ENCODE measurements at regions not wholly inside any gene's neighbourhood (a gene's known extent, or its start where the extent isn't known, plus 50 kb on each side); places are given as distances from the start of the nearest gene placed in this dataset.

DNA sequence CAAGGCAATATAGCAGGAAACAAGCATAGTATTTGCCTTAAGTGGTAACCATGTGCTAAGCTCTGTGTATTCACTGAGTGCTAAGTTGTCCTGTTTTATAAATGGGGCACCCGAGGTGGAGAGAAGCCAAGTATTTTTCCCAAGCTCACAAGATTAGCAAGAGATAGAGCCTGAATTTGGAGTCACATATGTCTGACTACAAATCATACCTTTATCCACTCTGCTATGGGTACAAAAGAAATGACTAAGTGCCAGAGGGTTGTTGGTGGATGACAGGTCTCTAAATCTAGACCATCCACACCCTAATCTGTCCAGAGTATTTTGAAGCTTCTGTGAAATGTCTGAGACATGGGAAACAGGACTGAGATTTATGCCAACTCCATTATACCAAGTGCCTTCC, 182.1 kb upstream of the SEL1L start:
- Histone ChIP-seq H3K79me2 (ENCODE audit: insufficient read depth, low read depth) (no peaks in the 10 kb centered on the region), H3K4me3 (IDR thresholded peaks at IDR 0.05; ENCODE audit: insufficient read depth, low read depth, low read length) (no peak overlapping the region), H3K4me2 (no peak overlapping the region), H3K27ac (no peak overlapping the region), H2AFZ (ENCODE audit: low read depth) (no peak overlapping the region), H3K9ac (no peak overlapping the region), H3K36me3 (ENCODE audit: insufficient read depth) (no peaks in the 10 kb centered on the region), H3K27me3 (ENCODE audit: insufficient read depth, low read depth) (no peaks in the 10 kb centered on the region), H4K20me1 (ENCODE audit: insufficient read depth) (no peaks in the 10 kb centered on the region), H3K4me1 (ENCODE audit: low read depth, poor library complexity, severe bottlenecking) (no peaks in the 10 kb centered on the region)
- TF ChIP-seq, protein P1, sequence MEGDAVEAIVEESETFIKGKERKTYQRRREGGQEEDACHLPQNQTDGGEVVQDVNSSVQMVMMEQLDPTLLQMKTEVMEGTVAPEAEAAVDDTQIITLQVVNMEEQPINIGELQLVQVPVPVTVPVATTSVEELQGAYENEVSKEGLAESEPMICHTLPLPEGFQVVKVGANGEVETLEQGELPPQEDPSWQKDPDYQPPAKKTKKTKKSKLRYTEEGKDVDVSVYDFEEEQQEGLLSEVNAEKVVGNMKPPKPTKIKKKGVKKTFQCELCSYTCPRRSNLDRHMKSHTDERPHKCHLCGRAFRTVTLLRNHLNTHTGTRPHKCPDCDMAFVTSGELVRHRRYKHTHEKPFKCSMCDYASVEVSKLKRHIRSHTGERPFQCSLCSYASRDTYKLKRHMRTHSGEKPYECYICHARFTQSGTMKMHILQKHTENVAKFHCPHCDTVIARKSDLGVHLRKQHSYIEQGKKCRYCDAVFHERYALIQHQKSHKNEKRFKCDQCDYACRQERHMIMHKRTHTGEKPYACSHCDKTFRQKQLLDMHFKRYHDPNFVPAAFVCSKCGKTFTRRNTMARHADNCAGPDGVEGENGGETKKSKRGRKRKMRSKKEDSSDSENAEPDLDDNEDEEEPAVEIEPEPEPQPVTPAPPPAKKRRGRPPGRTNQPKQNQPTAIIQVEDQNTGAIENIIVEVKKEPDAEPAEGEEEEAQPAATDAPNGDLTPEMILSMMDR (conservative IDR thresholded peaks at IDR 0.05; ENCODE audit: low read depth, low read length): no peak

DNA sequence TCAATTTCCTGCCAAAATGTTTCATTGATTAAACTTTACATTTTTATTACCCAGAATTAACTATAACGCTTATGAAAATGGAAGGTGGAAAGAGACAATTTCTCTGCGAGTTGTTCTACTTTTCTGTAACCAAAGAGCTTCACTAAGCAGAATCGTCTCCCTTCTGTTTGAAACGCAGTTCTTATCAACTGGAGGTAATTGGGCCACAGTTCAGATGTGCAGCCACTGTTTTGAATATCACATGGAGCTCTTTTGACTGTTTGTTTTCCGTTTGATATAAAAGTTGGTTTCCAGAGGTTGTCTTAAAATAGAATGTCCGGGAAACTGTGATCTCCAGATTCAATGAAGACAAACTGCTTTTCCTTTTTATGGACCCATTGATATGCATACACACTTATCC, 183.3 kb upstream of the SEL1L start:
- H3K79me2 ChIP-seq (ENCODE audit: insufficient read depth, low read depth): no peaks in the 10 kb centered on the region
- H3K36me3 ChIP-seq (ENCODE audit: insufficient read depth): no peaks in the 10 kb centered on the region
- TF ChIP-seq, protein P1 (conservative IDR thresholded peaks at IDR 0.05; ENCODE audit: low read depth, low read length): no peak
- H3K4me2 ChIP-seq: no peak overlapping the region
- no peaks in the 10 kb centered on the region for H3K4me1 ChIP-seq (ENCODE audit: low read depth, poor library complexity, severe bottlenecking)
- no peaks in the 10 kb centered on the region for H4K20me1 ChIP-seq (ENCODE audit: insufficient read depth)
- no peak overlapping the region for H3K27ac ChIP-seq
- no peak overlapping the region for H3K4me3 ChIP-seq (IDR thresholded peaks at IDR 0.05; ENCODE audit: insufficient read depth, low read depth, low read length)
- no peak overlapping the region for H3K9ac ChIP-seq
- H3K27me3 ChIP-seq (ENCODE audit: insufficient read depth, low read depth): no peaks in the 10 kb centered on the region
- no peak overlapping the region for H2AFZ ChIP-seq (ENCODE audit: low read depth)

DNA sequence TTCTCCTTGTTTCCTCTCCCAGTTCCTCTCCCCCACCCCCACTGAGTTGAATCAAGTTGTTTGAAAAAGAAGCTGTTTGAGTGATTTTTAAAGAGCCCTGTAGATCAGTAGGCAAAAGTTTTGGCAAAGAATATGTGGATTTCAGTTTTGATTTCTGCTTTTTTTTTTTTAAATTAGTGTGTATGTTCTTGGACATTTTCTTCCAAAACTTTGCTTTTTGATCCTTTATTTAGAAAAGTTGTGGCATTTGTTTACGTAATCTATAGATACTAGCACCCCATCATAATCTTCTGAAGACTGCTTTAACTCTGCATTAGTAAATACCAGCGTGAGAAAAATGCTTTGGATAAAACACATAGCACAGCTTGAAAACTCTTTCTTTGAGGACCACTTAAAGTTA, 190.3 kb upstream of the SEL1L start:
- Histone ChIP-seq H3K4me1 (ENCODE audit: low read depth, poor library complexity, severe bottlenecking) (no peaks in the 10 kb centered on the region), H4K20me1 (ENCODE audit: insufficient read depth) (no peaks in the 10 kb centered on the region), H3K27ac (no peak overlapping the region), H3K36me3 (ENCODE audit: insufficient read depth) (no peaks in the 10 kb centered on the region), H3K27me3 (ENCODE audit: insufficient read depth, low read depth) (no peaks in the 10 kb centered on the region), H2AFZ (ENCODE audit: low read depth) (no peak overlapping the region), H3K9ac (no peak overlapping the region), H3K79me2 (ENCODE audit: insufficient read depth, low read depth) (no peaks in the 10 kb centered on the region), H3K4me2 (no peak overlapping the region), H3K4me3 (IDR thresholded peaks at IDR 0.05; ENCODE audit: insufficient read depth, low read depth, low read length) (no peak overlapping the region)
- TF ChIP-seq, protein P1 (conservative IDR thresholded peaks at IDR 0.05; ENCODE audit: low read depth, low read length): no peak

DNA sequence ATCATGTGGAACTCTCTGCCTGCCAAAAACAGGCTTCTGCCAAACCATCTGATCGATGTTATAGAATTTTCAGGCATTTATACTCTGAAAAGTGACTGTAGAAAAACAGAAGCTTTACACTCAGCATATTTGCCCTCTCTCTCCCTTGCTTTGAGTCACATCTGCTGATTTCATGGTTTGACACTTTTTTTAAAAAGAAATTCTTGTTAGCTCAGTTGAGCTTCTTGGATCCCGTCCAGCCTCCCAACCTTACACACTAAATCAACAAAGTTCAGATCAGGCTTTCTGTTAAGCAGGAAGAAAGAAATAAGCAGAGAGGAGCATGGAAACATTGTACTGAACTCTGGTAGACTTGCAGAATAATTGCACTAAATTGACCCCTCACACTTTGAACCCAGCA, 193.6 kb upstream of the SEL1L start:
- no peak overlapping the region for H3K4me3 ChIP-seq (IDR thresholded peaks at IDR 0.05; ENCODE audit: insufficient read depth, low read depth, low read length)
- H3K79me2 ChIP-seq (ENCODE audit: insufficient read depth, low read depth): no peaks in the 10 kb centered on the region
- TF ChIP-seq, protein P1 (conservative IDR thresholded peaks at IDR 0.05; ENCODE audit: low read depth, low read length): no peak
- H3K27ac ChIP-seq: no peak overlapping the region
- no peak overlapping the region for H2AFZ ChIP-seq (ENCODE audit: low read depth)
- no peaks in the 10 kb centered on the region for H3K4me1 ChIP-seq (ENCODE audit: low read depth, poor library complexity, severe bottlenecking)
- H3K36me3 ChIP-seq (ENCODE audit: insufficient read depth): no peaks in the 10 kb centered on the region
- no peaks in the 10 kb centered on the region for H4K20me1 ChIP-seq (ENCODE audit: insufficient read depth)
- H3K9ac ChIP-seq: no peak overlapping the region
- no peaks in the 10 kb centered on the region for H3K27me3 ChIP-seq (ENCODE audit: insufficient read depth, low read depth)
- no peak overlapping the region for H3K4me2 ChIP-seq

DNA sequence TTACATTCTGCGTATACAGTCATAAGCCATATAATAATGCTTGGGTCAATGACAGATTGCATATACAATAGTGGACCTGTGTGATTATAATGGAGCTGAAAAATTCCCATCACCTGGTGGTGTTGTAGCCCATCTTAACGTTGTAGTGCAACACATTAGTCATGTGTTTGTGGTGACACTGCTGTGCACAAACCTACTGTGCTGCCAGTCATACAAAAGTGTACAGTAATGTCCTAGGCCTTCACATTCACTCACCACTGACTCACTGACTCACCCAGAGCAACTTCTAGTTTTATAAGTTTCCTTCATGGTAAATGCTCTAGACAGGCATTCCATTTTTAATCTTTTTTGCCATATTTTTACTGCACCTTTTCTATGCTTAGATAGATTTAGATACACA, 194.8 kb upstream of the SEL1L start:
- H3K4me2 ChIP-seq: no peak overlapping the region
- TF ChIP-seq, protein P1 (conservative IDR thresholded peaks at IDR 0.05; ENCODE audit: low read depth, low read length): no peak

More for the DNA sequence above, 194.8 kb upstream of the SEL1L start:
- H3K79me2 ChIP-seq (ENCODE audit: insufficient read depth, low read depth): no peaks in the 10 kb centered on the region
- no peaks in the 10 kb centered on the region for H3K36me3 ChIP-seq (ENCODE audit: insufficient read depth)
- no peak overlapping the region for H3K27ac ChIP-seq
- H3K4me1 ChIP-seq (ENCODE audit: low read depth, poor library complexity, severe bottlenecking): no peaks in the 10 kb centered on the region
- H4K20me1 ChIP-seq (ENCODE audit: insufficient read depth): no peaks in the 10 kb centered on the region
- no peak overlapping the region for H3K9ac ChIP-seq
- H3K27me3 ChIP-seq (ENCODE audit: insufficient read depth, low read depth): no peaks in the 10 kb centered on the region
- no peak overlapping the region for H2AFZ ChIP-seq (ENCODE audit: low read depth)
- no peak overlapping the region for H3K4me3 ChIP-seq (IDR thresholded peaks at IDR 0.05; ENCODE audit: insufficient read depth, low read depth, low read length)
